Nephron (organoid): ENCODE measurements at regions not wholly inside any gene's neighbourhood (a gene's known extent, or its start where the extent isn't known, plus 50 kb on each side); places are given as distances from the start of the nearest gene placed in this dataset.

Experiments
- H3K27ac Mint-ChIP-seq, 3 experiments: 2 replicates each; pipeline ENCODE4 v1.8.0; 2020; ENCODE audit warnings: mixed read lengths in 3 of 3, mild to moderate bottlenecking in 2 of 3, moderate library complexity in 1 of 3
- H3K27me3 Mint-ChIP-seq: 2 replicates; pipeline ENCODE4 v1.8.0; 2021; ENCODE audit warnings: low read depth, mild to moderate bottlenecking, moderate library complexity, mixed read lengths
- H3K36me3 Mint-ChIP-seq: 2 replicates; pipeline ENCODE4 v1.8.0; 2020; ENCODE audit warnings: low read depth, mixed read lengths
- H3K4me1 Mint-ChIP-seq: 2 replicates; pipeline ENCODE4 v1.8.0; 2020; ENCODE audit warnings: mixed read lengths
- H3K4me3 Mint-ChIP-seq, 3 experiments: 2 replicates each; pipeline ENCODE4 v1.8.0; 2020; ENCODE audit warnings: mild to moderate bottlenecking in 3 of 3, mixed read lengths in 3 of 3, moderate library complexity in 2 of 3
- H3K9me3 Mint-ChIP-seq: 2 replicates; pipeline ENCODE4 v1.8.0; 2020; ENCODE audit warnings: mixed read lengths
- TF ChIP-seq, protein P1 (sequence below), 3 experiments: fragments of 200-600 bp; sonication (generic); IDR thresholded peaks; one replicate each; pipeline ENCODE4 v1.5.0; 2021; ENCODE audit warnings: antibody characterized with exemption in 3 of 3; ENCODE audit not compliant: unreplicated experiment in 3 of 3

- Mint-ChIP-seq H3K9me3 (peaks cover 25% of the 10 kb centered on the region), H3K27me3 (no peaks in the 10 kb centered on the region), H3K4me3 (no peak overlapping the region), H3K36me3 (no peaks in the 10 kb centered on the region), H3K4me1 (no peaks in the 10 kb centered on the region), H3K27ac (no peak overlapping the region)
- TF ChIP-seq, protein P1, sequence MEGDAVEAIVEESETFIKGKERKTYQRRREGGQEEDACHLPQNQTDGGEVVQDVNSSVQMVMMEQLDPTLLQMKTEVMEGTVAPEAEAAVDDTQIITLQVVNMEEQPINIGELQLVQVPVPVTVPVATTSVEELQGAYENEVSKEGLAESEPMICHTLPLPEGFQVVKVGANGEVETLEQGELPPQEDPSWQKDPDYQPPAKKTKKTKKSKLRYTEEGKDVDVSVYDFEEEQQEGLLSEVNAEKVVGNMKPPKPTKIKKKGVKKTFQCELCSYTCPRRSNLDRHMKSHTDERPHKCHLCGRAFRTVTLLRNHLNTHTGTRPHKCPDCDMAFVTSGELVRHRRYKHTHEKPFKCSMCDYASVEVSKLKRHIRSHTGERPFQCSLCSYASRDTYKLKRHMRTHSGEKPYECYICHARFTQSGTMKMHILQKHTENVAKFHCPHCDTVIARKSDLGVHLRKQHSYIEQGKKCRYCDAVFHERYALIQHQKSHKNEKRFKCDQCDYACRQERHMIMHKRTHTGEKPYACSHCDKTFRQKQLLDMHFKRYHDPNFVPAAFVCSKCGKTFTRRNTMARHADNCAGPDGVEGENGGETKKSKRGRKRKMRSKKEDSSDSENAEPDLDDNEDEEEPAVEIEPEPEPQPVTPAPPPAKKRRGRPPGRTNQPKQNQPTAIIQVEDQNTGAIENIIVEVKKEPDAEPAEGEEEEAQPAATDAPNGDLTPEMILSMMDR (IDR thresholded peaks at IDR 0.05; ENCODE audit: unreplicated experiment in 3 of 3): no peak
Observed at GRCh38 chr4:133910165-133910564, 291.4 kb downstream of the PABPC4L start.

DNA sequence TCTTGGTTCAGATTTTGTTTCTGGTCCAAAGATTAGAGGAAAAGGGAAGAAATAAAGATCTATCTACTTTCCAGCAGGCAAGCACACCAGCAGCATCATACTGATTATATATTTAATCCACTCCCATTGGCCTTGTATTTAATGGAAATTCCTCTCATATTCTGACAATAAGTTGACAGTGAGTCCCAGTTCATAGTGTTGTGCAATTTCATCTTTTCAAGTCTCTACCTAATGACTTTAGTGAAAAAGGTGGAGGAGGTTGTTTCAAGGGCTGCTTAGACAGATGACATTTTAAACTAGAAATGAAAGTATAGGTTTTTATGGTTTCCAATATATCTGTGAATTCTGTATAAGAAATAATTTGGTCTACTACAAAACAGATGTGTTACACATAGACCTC is 298.6 kb downstream of the PABPC4L start:
- TF ChIP-seq, protein P1 (IDR thresholded peaks at IDR 0.05; ENCODE audit: unreplicated experiment in 3 of 3): no peak
- Mint-ChIP-seq H3K36me3 (no peaks in the 10 kb centered on the region), H3K27ac (no peak overlapping the region), H3K9me3 (peaks cover 7% of the 10 kb centered on the region), H3K27me3 (no peaks in the 10 kb centered on the region), H3K4me1 (no peaks in the 10 kb centered on the region), H3K4me3 (no peak overlapping the region)

DNA sequence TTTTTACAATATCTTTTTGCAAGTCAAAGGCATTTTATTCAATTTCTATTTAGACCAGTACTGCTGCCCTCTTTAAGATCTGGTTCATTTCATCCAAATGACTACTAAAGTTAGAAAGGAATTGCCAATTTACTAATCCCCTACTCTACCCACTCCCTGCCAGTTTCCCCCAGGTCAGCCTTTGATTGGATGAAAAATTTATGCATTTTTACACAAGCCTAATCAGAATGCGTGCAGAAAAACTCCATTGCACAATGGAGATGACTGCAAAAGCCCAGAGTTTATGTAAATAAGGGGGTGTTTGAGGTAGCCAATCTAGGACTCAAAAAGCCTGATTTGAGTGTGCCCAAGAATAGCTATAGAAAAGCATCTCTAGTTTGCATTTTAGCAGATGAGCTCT is 310.6 kb downstream of the PABPC4L start:
- Mint-ChIP-seq H3K9me3 (no peaks in the 10 kb centered on the region), H3K36me3 (no peaks in the 10 kb centered on the region), H3K27ac (no peak overlapping the region), H3K4me1 (no peaks in the 10 kb centered on the region), H3K27me3 (no peaks in the 10 kb centered on the region), H3K4me3 (no peak overlapping the region)
- TF ChIP-seq, protein P1 (IDR thresholded peaks at IDR 0.05; ENCODE audit: unreplicated experiment in 3 of 3): no peak

GRCh38 chr4:133887723-133888122 is 313.9 kb downstream of the PABPC4L start:
- Mint-ChIP-seq H3K4me1 (no peaks in the 10 kb centered on the region), H3K9me3 (no peaks in the 10 kb centered on the region), H3K27ac (no peak overlapping the region), H3K4me3 (no peak overlapping the region), H3K36me3 (no peaks in the 10 kb centered on the region), H3K27me3 (no peaks in the 10 kb centered on the region)
- TF ChIP-seq, protein P1 (IDR thresholded peaks at IDR 0.05; ENCODE audit: unreplicated experiment in 3 of 3): no peak

DNA sequence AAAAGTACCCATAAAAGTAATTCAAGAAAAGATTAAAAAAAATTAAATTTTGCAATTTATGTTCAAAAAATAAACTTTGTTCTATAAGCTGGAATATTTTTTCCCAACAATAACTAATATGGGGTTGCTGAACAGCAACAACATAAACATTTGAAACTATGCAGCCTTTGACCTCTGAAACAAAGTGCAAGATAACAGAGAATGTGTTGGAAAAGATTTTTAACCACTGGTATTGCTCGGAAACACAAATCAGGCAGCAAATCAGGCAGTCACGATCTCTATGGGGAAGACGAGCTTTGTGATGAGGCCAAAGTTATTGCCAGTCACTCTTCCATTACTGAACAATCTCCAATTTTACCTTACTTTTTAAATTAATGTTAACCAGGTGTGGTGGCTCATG is 332.1 kb downstream of the PABPC4L start:
- Mint-ChIP-seq H3K27me3 (no peaks in the 10 kb centered on the region), H3K4me1 (no peaks in the 10 kb centered on the region), H3K27ac (no peak overlapping the region), H3K9me3 (no peaks in the 10 kb centered on the region), H3K4me3 (no peak overlapping the region), H3K36me3 (no peaks in the 10 kb centered on the region)
- TF ChIP-seq, protein P1 (IDR thresholded peaks at IDR 0.05; ENCODE audit: unreplicated experiment in 3 of 3): no peak

DNA sequence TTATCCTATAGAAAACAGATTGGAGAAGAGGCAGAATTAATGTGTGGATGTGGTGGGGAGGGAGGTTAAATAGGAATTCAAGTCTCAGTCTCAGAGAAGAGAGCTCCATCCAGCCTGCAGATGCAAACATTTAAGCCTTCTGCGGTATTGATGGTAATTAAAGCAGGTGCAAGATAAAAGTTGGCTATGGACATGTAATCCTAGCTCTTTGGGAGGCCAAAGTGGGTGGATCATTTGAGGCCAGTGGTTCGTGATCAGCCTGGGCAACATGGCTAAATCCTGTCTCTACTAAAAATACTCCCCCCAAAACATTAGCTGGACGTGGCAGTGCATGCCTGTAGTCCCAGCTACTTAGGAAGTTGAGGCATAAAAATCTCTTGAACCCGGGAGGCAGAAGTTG is 332.7 kb downstream of the PABPC4L start:
- no peaks in the 10 kb centered on the region for H3K27me3 Mint-ChIP-seq
- no peaks in the 10 kb centered on the region for H3K4me1 Mint-ChIP-seq
- no peaks in the 10 kb centered on the region for H3K36me3 Mint-ChIP-seq
- TF ChIP-seq, protein P1 (IDR thresholded peaks at IDR 0.05; ENCODE audit: unreplicated experiment in 3 of 3): no peak
- no peak overlapping the region for H3K27ac Mint-ChIP-seq
- no peak overlapping the region for H3K4me3 Mint-ChIP-seq
- H3K9me3 Mint-ChIP-seq: no peaks in the 10 kb centered on the region
